AG09309 (cell line): ENCODE measurements at regions not wholly inside any gene's neighbourhood (a gene's known extent, or its start where the extent isn't known, plus 50 kb on each side); places are given as distances from the start of the nearest gene placed in this dataset.
A peak's percentile ranks its signal among the peaks of the same experiment; 100 is the strongest.
"Not testable (repeated sequence)": the region's sequence is repeated elsewhere in the genome, so short reads cannot be mapped to it uniquely, and the experiment has no call there.

Experiments
- DNase-seq: peaks from one replicate; pipeline ENCODE4 v3.0.0-alpha.2; 2010; ENCODE audit warnings: low read depth
- H3K4me3 ChIP-seq: 2 replicates; pipeline ENCODE4 v1.5.1; 2011; ENCODE audit warnings: mild to moderate bottlenecking, low read depth, low read length, moderate library complexity; ENCODE audit not compliant: control insufficient read depth
- TF ChIP-seq, protein P1 (sequence below): IDR thresholded peaks from 2 replicates; pipeline ENCODE4 v1.5.1; 2011; ENCODE audit warnings: mild to moderate bottlenecking, low read depth, low read length, inconsistent platforms; ENCODE audit not compliant: insufficient read depth, control insufficient read depth; ENCODE audit errors: missing control alignments

DNA sequence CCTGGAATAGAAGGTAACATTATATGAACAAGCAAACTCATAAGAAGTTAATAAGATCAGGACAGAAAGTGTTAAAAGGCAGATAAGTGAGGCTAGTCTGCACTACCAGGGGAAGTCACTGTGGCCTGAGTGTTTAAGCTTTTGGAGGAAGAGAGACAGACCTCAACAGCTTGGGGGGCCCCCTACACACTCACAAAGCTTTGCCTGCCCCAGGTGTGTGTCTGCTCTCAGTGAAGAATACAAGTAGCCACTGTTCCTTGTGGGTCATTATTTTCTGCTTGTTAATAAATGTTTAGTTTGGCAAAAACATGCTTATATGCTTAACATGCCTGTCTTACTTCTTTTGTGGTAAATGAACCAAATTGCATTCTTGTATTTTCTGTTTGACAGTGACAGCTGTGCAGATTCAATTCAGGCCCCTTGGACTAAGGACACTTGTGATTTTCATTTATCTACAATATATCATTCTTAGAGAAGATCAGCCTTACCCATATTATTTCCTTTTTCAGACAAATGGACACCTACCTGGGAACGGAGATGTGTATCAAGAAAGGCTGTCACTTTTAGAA, 50.7 kb upstream of the C12orf71 start:
- no peak for DNase-seq
- TF ChIP-seq, protein P1, sequence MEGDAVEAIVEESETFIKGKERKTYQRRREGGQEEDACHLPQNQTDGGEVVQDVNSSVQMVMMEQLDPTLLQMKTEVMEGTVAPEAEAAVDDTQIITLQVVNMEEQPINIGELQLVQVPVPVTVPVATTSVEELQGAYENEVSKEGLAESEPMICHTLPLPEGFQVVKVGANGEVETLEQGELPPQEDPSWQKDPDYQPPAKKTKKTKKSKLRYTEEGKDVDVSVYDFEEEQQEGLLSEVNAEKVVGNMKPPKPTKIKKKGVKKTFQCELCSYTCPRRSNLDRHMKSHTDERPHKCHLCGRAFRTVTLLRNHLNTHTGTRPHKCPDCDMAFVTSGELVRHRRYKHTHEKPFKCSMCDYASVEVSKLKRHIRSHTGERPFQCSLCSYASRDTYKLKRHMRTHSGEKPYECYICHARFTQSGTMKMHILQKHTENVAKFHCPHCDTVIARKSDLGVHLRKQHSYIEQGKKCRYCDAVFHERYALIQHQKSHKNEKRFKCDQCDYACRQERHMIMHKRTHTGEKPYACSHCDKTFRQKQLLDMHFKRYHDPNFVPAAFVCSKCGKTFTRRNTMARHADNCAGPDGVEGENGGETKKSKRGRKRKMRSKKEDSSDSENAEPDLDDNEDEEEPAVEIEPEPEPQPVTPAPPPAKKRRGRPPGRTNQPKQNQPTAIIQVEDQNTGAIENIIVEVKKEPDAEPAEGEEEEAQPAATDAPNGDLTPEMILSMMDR, result no peak
- no peak overlapping the region for H3K4me3 ChIP-seq

DNA sequence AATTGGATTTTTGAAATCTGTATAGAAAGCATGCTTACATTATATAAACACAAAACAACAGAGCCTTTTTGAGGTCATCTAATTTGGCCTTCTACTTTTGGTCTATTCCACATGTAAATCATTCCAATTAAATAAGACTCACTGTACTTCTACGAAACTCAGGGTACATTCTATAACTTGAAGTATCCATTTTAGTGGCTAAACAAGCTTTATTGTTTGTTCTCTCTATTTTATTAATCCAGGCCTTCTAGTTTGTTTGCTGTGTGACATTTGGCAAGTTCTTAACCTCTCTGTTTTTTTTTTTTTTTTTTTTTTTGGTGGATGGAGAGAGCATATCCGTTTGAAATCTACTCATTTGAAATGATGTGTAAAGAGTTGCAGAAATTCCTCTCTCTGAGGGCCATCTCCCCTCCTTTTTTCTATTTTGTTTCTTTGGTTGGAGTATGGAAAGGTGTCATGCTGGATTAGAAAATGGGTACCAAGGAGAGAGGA, 58.1 kb upstream of the C12orf71 start:
- no peak overlapping the region for H3K4me3 ChIP-seq
- DNase-seq, result no peak
- TF ChIP-seq, protein P1, result no peak

DNA sequence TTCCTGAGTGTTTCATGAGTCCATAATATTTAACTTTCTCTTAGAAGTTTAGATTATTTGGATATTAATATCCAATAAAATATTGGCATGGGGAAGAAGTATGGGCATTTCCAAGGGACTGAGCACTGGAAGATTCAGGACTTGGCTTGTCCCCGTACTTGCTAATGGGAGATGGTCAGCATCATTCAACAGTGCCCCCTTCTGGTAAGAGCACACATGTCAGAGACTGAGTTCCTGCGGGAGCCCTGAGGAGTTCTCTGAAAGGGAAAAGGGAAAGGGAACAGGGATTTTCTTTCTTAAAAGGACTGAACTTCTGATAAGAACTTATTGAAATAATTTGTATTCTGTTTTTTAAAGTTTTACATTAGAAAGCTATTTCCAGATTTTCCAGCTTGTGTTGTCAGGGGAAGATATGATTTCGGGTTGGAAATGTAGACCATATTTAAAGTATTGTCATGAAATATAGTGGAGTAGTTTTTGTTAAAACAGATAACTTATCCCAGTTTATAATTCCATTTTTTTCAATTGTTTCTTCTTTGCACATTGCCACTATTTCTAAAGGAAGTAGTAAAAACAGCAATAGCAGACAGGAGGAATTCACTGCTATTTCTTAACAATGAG, 59.8 kb upstream of the C12orf71 start:
- TF ChIP-seq, protein P1, result peak; percentile 88
- peak; percentile 43 for DNase-seq
- no peak overlapping the region for H3K4me3 ChIP-seq

DNA sequence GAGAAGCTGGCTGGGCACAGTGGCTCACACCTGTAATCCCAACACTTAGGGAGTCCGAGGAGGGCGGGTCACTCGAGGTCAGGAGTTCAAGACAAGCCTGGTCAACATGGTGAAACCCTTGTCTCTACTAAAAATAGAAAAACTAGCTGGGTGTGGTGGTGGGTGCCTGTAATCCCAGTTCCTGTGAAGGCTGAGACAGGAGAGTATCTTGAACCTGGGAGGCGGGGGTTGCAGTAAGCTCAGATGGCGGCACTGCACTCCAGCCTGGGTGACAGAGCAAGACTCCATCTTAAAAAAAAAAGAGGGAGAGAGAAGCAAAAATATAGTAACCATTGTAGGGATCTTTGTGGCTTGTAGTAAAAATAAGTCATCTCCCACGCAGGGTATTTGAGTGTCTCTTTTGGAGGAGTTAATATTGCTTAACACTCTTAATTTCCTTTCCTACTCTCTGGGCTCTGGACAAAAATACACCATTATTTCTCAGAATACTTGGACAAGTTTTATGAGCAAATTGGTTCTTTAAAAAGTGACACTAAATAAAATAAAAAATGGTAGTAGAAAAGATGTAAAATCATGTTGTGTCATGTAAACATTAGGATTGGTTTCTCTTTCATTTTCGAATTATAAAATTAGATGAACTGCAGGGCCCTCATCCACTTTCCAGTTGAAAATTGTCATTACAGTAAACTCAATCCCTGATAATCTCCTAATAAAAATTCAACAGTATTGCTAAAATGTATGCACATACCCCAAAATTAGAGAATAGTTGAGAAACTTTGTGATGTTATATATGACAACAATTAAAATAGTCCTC, 61.1 kb upstream of the C12orf71 start:
- H3K4me3 ChIP-seq, result no peak overlapping the region
- no peak for DNase-seq
- TF ChIP-seq, protein P1, result no peak

DNA sequence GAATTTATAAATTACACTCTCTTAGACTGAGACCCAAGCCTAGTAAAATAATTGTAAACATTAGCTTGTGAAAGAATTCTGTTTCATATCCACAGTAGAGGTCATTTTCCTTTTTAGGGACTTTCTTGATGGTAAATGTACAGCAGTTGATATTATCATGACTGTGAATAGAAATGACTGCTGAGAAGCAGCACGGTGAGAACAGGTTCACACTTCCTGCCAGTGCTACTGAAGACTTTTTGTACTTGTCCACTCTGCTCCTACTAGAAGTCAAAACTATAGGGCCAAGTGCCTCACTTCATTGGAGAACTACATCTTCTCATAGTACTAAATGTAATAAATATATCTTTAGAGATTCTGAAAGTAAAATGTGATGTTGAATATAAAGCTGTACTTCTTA, 63.3 kb upstream of the C12orf71 start:
- not testable (repeated sequence) for DNase-seq, H3K4me3 ChIP-seq

DNA sequence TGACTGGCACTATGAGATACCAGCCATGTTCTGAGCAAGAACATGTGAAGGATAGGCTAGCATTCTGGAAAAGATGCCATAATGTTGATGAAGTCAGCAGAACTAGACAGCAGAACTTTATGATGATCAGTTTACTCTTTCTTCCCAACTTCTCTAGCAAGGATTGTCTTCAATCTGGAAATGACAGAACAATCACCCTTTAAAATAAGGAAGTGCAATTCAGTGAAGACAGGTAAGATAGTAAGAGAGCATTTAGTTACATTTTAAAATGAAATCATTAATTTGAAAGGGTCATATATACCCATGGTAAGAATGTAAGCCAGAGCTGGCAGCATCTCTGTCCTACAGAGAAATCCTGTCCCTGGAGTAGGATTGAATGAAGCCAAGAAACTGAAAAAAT, 66.0 kb upstream of the C12orf71 start:
- TF ChIP-seq, protein P1, result no peak
- no peak for DNase-seq
- no peak overlapping the region for H3K4me3 ChIP-seq

DNA sequence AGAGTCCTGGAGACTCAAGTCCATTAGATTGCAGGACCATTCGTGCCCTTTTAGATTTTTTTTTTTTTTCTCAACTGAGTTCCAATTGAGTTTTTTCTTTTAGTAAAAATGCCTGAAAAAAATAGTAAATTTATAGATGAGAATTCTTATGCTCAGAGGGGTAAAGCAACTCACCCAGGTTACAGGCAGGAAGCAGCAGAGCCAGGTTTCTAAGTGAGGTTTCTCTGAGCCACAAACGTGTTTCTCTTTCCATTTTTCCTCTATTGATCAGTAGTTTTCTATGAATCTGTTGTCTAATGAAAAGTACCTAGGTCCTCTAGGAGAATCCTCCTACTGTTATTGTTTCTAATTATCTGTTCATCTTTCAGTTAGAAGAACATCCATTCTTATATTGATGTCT, 66.4 kb upstream of the C12orf71 start:
- H3K4me3 ChIP-seq, result no peak overlapping the region
- DNase-seq, result no peak
- TF ChIP-seq, protein P1, result no peak
